ENCODE measurements at regions not wholly inside any gene's neighbourhood (a gene's known extent, or its start where the extent isn't known, plus 50 kb on each side); places are given as distances from the start of the nearest gene placed in this dataset.

DNA sequence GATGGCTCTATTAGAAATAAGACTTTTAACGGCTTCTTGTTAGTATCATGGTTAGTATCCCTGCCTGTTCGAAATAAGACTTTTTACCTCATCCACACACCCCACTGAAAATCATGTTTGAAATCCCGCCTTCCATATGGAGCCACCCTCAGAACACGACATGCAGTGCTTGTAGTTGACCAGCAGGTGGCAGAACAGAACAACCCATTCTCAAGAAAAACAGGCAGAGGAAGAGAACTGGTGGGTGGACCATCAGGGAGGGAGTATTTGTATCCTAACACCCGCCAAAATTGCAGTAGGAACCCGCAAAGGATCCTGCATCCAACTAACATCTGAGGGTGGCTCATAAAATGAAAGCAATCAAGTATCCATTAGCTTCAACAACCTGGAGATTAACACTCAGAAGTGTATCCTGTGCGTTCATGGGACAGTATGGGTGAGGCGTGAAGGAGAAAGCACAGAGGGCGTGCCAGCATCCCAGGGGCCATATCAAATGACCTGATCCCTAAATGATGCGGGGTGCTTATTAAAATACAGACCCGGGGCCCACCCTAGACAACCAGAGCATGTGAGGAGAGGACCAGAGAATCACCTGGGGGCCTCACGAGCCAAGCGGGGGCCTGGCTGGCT lies 89.6 kb upstream of the NHSL1 start:
- TF ChIP-seq RARB (CRISPR knock-in tag; IDR thresholded peaks at IDR 0.05) (no peak), TCF4 (CRISPR knock-in tag; IDR thresholded peaks at IDR 0.05; ENCODE audit: borderline replicate concordance) (no peak), ZFP3 (CRISPR knock-in tag; IDR thresholded peaks at IDR 0.05) (no peak), CSDC2 (CRISPR knock-in tag; IDR thresholded peaks at IDR 0.05) (no peak), ZNF70 (CRISPR knock-in tag; IDR thresholded peaks at IDR 0.05) (no peak), PPARA (CRISPR knock-in tag; IDR thresholded peaks at IDR 0.05; ENCODE audit: borderline replicate concordance) (no peak)
- TF ChIP-seq, protein P1, sequence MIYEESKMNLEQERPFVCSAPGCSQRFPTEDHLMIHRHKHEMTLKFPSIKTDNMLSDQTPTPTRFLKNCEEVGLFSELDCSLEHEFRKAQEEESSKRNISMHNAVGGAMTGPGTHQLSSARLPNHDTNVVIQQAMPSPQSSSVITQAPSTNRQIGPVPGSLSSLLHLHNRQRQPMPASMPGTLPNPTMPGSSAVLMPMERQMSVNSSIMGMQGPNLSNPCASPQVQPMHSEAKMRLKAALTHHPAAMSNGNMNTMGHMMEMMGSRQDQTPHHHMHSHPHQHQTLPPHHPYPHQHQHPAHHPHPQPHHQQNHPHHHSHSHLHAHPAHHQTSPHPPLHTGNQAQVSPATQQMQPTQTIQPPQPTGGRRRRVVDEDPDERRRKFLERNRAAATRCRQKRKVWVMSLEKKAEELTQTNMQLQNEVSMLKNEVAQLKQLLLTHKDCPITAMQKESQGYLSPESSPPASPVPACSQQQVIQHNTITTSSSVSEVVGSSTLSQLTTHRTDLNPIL (CRISPR knock-in tag; IDR thresholded peaks at IDR 0.05; ENCODE audit: low read depth) = no peak
